HG03558 (cell line): ENCODE measurements at regions not wholly inside any gene's neighbourhood (a gene's known extent, or its start where the extent isn't known, plus 50 kb on each side); places are given as distances from the start of the nearest gene placed in this dataset.

Experiments
- ATAC-seq: cut with Tn5 transposase; IDR thresholded peaks from one replicate; pipeline ENCODE4 v1.9.1; 2021; ENCODE audit warnings: moderate number of reproducible peaks; ENCODE audit not compliant: unreplicated experiment; ENCODE audit errors: extremely low read depth

DNA sequence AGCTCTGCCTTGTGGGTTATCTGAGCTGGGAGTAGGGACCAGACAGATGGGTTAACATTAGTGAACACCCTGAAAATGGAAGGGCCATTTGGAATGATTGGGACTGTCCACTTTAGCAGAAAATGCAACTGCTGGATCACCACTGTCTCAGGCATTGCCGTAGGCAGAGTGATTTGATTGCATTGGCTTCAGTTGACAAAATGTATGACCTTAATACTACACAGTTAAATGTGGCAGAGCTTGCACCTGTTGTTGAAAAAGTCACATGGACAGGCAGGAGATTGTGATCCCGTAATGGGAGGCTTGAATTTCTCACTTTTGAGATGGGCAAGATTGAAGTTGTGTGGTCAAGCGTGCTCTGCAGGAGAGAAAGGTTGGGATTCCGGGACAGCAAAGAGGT lies 166.5 kb upstream of the PUDP start:
- ATAC-seq: no peak

GRCh38 chrX:7307720-7308119 lies 159.8 kb upstream of the PUDP start:
- ATAC-seq: no peak

- no peak for ATAC-seq
Observed at GRCh38 chrX:7294483-7294882, 146.5 kb upstream of the PUDP start.

DNA sequence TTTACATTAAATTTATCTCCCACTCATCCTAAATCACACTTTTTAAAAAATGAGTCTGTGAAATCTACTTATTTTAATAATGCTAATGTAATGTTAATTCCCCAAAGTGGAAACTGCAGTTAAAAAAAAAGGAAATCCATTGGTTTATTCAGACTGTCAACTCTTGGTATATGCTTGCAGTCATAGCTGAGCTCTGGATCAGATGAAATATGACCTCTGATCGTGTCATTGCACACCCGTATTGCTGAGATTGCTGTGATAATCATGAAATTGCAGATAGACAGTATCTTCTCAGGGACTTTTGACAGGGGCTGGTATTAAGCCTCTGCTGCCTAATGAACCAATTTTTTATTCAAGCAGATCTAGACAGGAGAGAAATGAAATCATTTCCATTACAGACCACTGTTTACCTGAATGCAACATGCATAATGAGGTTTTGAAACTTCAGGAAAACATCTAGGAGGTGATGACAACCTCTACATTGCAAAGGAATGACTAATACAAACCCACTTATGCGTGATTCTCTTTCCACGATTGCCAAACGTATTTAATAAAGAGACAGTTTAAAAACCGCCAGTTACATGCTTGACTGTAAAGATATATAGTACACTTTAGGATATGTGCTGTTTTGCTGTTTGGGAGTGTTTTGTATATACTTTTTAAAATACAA lies 138.3 kb upstream of the PUDP start:
- ATAC-seq: no peak

DNA sequence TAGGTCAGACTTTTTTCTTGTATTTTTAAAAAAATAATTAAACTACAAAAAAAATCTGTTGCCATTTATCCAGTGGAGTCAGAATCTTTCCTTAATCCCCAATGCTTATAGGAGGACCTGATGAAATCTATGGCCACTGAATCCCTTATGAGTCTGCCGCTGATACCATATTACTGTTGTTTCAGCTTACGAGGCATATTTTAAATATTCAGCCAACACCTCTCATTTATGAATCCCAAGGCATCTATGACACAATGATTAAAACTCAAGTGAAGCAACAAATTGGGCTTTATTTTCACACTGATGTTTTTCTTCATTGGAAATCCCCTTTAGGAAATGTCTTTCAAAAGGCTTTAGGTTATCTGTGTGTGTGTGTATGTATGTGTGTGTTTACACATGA lies 137.8 kb upstream of the PUDP start:
- ATAC-seq: no peak

GRCh38 chrX:7283741-7284140 lies 135.8 kb upstream of the PUDP start:
- no peak for ATAC-seq

DNA sequence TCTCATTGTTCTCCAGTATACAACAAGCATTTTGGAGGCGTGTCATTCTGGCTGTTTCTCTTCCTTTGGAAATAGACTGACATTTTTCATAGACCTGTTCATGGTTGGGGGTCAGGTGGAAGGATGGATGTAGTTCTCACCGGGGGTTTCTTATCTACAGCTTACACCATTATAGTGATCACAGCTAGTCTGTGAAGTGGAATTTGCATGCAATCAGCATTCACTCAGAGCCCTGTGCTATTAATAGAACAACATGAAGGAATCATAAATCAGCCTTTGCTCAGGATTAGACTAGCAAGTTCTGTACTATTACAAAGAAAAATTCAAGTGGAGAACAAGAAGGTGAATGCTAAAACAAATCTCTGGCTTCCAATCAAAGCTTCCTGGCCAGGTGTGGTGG lies 132.6 kb upstream of the PUDP start:
- ATAC-seq: no peak

DNA sequence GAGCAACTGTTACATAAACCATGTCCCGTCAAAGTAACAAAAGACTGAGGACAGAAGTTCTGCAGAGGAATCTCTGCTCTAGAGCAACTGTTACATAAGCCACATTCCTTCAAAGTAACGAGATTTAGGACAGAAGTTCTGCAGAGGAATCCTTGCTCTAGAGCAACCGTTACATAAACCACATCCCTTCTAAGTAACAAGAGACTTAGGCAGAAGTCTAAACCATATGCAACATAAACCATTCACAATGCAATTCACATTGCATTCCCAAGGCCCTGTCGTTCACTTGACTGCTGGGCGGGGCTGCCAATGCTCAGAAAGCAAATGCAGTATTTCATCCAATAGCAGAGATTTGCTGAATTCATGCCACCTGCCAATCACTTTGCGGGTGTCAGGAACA lies 124.4 kb upstream of the PUDP start:
- no peak for ATAC-seq

GRCh38 chrX:7270933-7271332 lies 123.0 kb upstream of the PUDP start:
- ATAC-seq: no peak

- ATAC-seq: no peak
Observed at GRCh38 chrX:7269991-7270390, 122.0 kb upstream of the PUDP start.

- ATAC-seq: no peak
Observed at GRCh38 chrX:7269589-7269988, 121.6 kb upstream of the PUDP start.

DNA sequence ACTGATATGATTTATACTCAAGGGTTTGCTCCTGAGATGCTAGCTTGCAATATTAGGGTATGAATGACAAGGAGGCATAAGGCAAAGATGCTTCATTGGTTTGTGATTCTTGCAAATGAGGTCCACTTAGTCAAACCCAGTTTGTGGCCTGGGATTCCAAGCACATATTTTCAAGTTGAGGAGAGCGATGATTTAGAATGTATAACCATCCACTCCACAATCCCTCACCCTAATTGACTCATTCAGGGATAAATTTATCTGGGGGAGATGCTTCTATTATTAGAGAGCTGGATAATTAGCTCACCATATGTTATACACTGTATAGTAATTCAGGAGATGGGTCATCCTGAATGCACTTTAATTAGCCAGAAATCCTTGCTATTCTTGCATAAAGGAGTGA lies 118.3 kb upstream of the PUDP start:
- ATAC-seq: no peak

- ATAC-seq: peak; percentile 43
Observed at GRCh38 chrX:7264399-7264798, 116.4 kb upstream of the PUDP start.

DNA sequence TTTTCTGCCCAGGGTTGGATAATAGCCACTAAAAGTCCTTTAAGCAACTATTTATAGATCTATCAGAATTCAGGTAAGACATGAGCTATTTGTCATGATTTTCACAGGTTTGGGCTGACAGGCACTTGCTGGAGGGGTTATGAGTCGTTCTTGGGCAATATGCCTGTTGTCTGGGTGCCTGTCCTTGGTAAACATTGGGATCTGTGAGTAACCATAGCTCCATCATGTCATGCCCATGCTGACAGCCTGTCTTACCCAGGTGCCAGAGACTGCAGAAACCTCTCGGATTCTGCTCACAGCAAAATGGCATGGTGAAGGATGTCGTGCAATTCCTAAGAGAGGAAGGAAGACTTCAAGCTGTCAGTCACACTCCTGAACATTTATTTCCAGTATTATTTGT lies 116.0 kb upstream of the PUDP start:
- no peak for ATAC-seq

DNA sequence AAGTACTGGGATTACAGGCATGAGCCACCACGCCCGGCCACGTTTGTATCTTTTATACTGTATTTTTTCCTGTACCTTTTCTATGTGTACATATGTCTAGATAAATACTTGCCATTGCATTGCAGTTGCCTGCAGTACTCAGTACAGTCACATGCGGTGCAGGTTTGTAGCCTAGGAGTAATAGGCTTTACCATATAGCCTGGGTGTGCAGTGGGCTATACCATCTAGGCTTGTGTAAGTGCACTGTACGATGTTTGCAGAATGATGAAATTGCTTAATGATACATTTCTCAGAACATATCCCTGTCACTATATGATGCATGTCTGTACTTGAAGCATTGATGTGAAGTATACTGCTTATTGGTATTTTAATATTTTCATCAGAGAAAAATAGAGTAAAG lies 115.4 kb upstream of the PUDP start:
- ATAC-seq: no peak

DNA sequence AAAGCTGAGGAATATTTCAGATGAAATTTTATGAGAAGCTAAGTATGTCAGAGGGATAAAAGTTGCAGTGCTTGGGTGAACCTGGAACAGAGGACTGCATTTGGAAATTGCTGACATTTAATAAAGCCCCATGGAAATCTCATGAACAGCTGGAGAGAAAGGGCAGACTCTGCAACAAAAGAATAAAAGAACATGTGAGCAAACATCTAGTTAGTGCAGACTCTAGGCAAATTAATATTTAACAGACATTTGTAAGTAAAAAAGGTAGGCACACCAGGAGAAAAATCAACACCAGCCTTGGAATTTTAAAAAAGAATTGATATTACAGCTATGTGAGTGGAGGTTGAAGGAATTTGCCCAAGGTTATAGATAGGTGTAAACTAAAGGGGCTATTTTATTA lies 114.6 kb upstream of the PUDP start:
- no peak for ATAC-seq

GRCh38 chrX:7261672-7262332 lies 113.8 kb upstream of the PUDP start:
- ATAC-seq: peak; percentile 88

DNA sequence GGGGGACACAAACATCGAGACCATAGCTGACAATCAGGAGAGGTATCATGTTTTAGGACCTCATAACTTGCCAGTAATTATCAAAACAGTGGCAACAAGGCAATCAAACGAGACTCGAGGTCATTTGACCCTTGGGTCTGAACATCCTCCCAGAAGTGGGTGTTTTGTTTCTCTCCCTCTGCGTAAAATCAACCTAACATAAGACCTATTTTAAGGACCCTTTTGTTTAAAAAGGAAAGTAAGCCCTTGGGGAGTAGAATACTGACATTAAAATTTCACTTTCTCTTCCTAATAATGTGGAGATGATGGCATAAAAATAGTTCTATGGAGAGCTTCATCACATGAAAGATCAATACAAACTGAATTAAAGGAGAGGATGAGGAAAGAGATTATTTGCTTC lies 106.2 kb upstream of the PUDP start:
- no peak for ATAC-seq

DNA sequence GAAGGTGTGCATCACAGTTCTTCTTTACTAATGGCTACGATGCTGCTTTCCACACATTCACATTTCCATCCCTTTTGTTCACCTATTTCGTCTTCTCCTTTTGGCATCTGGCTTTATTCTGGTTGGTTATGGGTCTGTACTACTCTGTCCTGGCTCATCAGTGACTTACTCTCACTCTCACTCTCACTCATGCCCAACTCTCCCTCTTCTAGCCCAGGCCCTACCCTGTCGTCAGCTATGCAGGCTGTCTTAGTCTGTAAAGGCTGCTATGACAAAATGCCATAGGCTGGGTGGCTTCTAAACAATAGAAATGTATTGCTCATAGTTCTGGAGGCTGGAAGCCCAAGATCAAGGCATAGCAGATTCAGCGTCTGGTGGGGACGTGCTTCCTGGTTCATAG lies 105.6 kb upstream of the PUDP start:
- ATAC-seq: no peak

- ATAC-seq: peak; percentile 44
Observed at GRCh38 chrX:7252013-7252610, 104.2 kb upstream of the PUDP start.

GRCh38 chrX:7247346-7247745 lies 99.4 kb upstream of the PUDP start:
- no peak for ATAC-seq

- ATAC-seq: no peak
Observed at GRCh38 chrX:7244405-7244804, 96.5 kb upstream of the PUDP start.
